ENCODE measurements at regions not wholly inside any gene's neighbourhood (a gene's known extent, or its start where the extent isn't known, plus 50 kb on each side); places are given as distances from the start of the nearest gene placed in this dataset.

- DNase-seq: no peak
- WGBS, 2 donors: 71 to 84% methylated on average over 2 of the region's 2 CpGs
- Histone ChIP-seq H3K27ac (no peak overlapping the region), H3K27me3 (no peaks in the 10 kb centered on the region), H3K36me3 (replicated peaks in 1 of 2; ENCODE audit: insufficient read depth in 1 of 2, low read depth in 2 of 2) (no peaks in the 10 kb centered on the region), H3K4me1 (no peaks in the 10 kb centered on the region), H3K9me3 (no peaks in the 10 kb centered on the region), H3K4me3 (no peak overlapping the region)
- intact Hi-C loops (cut with DNase I): no loop called here
- ATAC-seq: no peak
- TF ChIP-seq CTCF (IDR thresholded peaks at IDR 0.05): no peak
- no peak for TF ChIP-seq POLR2A (IDR thresholded peaks at IDR 0.05)
Measured at GRCh38 chr1:98373056-98373455, 288.5 kb upstream of the SNX7 start.

- Histone ChIP-seq H3K4me3 (no peak overlapping the region), H3K9me3 (no peaks in the 10 kb centered on the region), H3K4me1 (no peaks in the 10 kb centered on the region), H3K36me3 (replicated peaks in 1 of 2; ENCODE audit: insufficient read depth in 1 of 2, low read depth in 2 of 2) (no peaks in the 10 kb centered on the region), H3K27me3 (no peaks in the 10 kb centered on the region), H3K27ac (no peak overlapping the region)
- no peak for ATAC-seq
- TF ChIP-seq CTCF (IDR thresholded peaks at IDR 0.05): no peak
- TF ChIP-seq POLR2A (IDR thresholded peaks at IDR 0.05): no peak
- intact Hi-C loops (cut with DNase I): no loop called here
- DNase-seq: no peak
Measured at GRCh38 chr1:98371764-98372163, 289.8 kb upstream of the SNX7 start.

- no peak overlapping the region for H3K27ac ChIP-seq
- TF ChIP-seq CTCF (IDR thresholded peaks at IDR 0.05) (no peak), POLR2A (IDR thresholded peaks at IDR 0.05) (no peak)
- H3K9me3 ChIP-seq: no peaks in the 10 kb centered on the region
- H3K4me1 ChIP-seq: no peaks in the 10 kb centered on the region
- no peaks in the 10 kb centered on the region for H3K27me3 ChIP-seq
- H3K36me3 ChIP-seq (replicated peaks in 1 of 2; ENCODE audit: insufficient read depth in 1 of 2, low read depth in 2 of 2): no peaks in the 10 kb centered on the region
- ATAC-seq (no peak), DNase-seq (no peak)
- H3K4me3 ChIP-seq: no peak overlapping the region
- WGBS, 2 donors: 23 to 36% methylated on average over 1 of the region's 1 CpG
- intact Hi-C loops (cut with DNase I): no loop called here
Measured at GRCh38 chr1:98369463-98369862, 292.1 kb upstream of the SNX7 start.

GRCh38 chr1:98368995-98369394, 292.5 kb upstream of the SNX7 start:
- ATAC-seq: no peak
- intact Hi-C loops (cut with DNase I): no loop called here
- 33 to 41% methylated on average over 3 of the region's 3 CpGs for WGBS, 2 donors
- H3K27ac ChIP-seq: no peak overlapping the region
- no peaks in the 10 kb centered on the region for H3K4me1 ChIP-seq
- H3K9me3 ChIP-seq: no peaks in the 10 kb centered on the region
- H3K27me3 ChIP-seq: no peaks in the 10 kb centered on the region
- H3K4me3 ChIP-seq: no peak overlapping the region
- no peak for DNase-seq
- TF ChIP-seq POLR2A (IDR thresholded peaks at IDR 0.05): no peak
- no peak for TF ChIP-seq CTCF (IDR thresholded peaks at IDR 0.05)
- H3K36me3 ChIP-seq (replicated peaks in 1 of 2; ENCODE audit: insufficient read depth in 1 of 2, low read depth in 2 of 2): no peaks in the 10 kb centered on the region

GRCh38 chr1:98367426-98367825, 294.1 kb upstream of the SNX7 start:
- no peak for DNase-seq
- Histone ChIP-seq H3K27ac (no peak overlapping the region), H3K4me1 (no peaks in the 10 kb centered on the region), H3K4me3 (no peak overlapping the region), H3K36me3 (replicated peaks in 1 of 2; ENCODE audit: insufficient read depth in 1 of 2, low read depth in 2 of 2) (no peaks in the 10 kb centered on the region), H3K9me3 (no peaks in the 10 kb centered on the region), H3K27me3 (no peaks in the 10 kb centered on the region)
- intact Hi-C loops (cut with DNase I): no loop called here
- TF ChIP-seq CTCF (IDR thresholded peaks at IDR 0.05): no peak
- TF ChIP-seq POLR2A (IDR thresholded peaks at IDR 0.05): no peak
- 44 to 67% methylated on average over 2 to 4 of the region's 4 CpGs for WGBS, 2 donors
- ATAC-seq: no peak

All from body of pancreas (tissue), 4 donors.